Endothelial cell of umbilical vein (primary cell): ENCODE measurements at regions not wholly inside any gene's neighbourhood (a gene's known extent, or its start where the extent isn't known, plus 50 kb on each side); places are given as distances from the start of the nearest gene placed in this dataset.

Source experiments
- BruUV-seq: library from RNA; stranded (reverse); fragments of 400-500 nt; replicated peaks from 2 replicates; lab custom pipeline; 2021; lab: Mats Ljungman, UMichigan
- CTCF ChIA-PET: fragments of 300-600, 350-600 bp; sonication (Branson Sonifier 250); formaldehyde crosslinking; loops from one replicate; lab custom pipeline; 2021; ENCODE audit warnings: antibody characterized with exemption, inconsistent platforms; lab: Charles Lee
- POLR2A ChIA-PET: fragments of 300-600, 350-600 bp; sonication (Branson Sonifier 250); formaldehyde crosslinking; loops from one replicate; lab custom pipeline; 2021; ENCODE audit warnings: antibody characterized with exemption, inconsistent platforms; lab: Charles Lee
- DNase-seq: peaks from one replicate; pipeline ENCODE4 v3.0.0-alpha.2; 2011; ENCODE audit warnings: low read depth, low spot score
- FAIRE-seq: peaks from 2 replicates; lab custom pipeline; 2011; peaks lifted over from hg19 to GRCh38; lab: Jason Lieb, UNC
- H2AFZ ChIP-seq: 2 replicates; pipeline ENCODE4 v1.6.0; 2012; ENCODE audit warnings: low read depth, low read length, control low read depth, inconsistent platforms
- H3K27ac ChIP-seq: 2 replicates; pipeline ENCODE4 v1.5.1; 2011; ENCODE audit warnings: low read depth, mild to moderate bottlenecking, control low read depth, low read length, moderate library complexity; ENCODE audit not compliant: insufficient read depth
- H3K27me3 ChIP-seq, 2 experiments: 2 replicates each; pipeline versions ENCODE4 v1.6.0 to v1.6.1; 2011; ENCODE audit warnings: low read length in 2 of 2, mixed read lengths in 1 of 2; ENCODE audit not compliant: control insufficient read depth in 2 of 2, insufficient read depth in 2 of 2
- H3K36me3 ChIP-seq, 2 experiments: 2 replicates in 1 of 2; 3 replicates in 1 of 2; pipeline ENCODE4 v1.5.1; 2011; ENCODE audit warnings: low read length in 2 of 2, mild to moderate bottlenecking in 1 of 2, moderate library complexity in 1 of 2; ENCODE audit not compliant: control insufficient read depth in 2 of 2, insufficient read depth in 2 of 2; ENCODE audit errors: extremely low read depth in 1 of 2
- H3K4me1 ChIP-seq: 3 replicates; pipeline ENCODE4 v1.5.1; 2011; ENCODE audit warnings: mild to moderate bottlenecking, low read length; ENCODE audit not compliant: control insufficient read depth, insufficient read depth; ENCODE audit errors: extremely low read depth
- H3K4me2 ChIP-seq: 2 replicates; pipeline ENCODE4 v1.6.1; 2011; ENCODE audit warnings: low read length, control low read depth, mixed read lengths; ENCODE audit not compliant: insufficient read depth
- H3K4me3 ChIP-seq, 3 experiments: fragments of 200-600 bp in 1 of 3; sonication (generic), shearing (Covaris generic) in 1 of 3; replicated peaks in 1 of 3; 2 replicates each; pipeline ENCODE4 v1.5.1; 2011 to 2016; ENCODE audit warnings: control low read depth in 3 of 3, low read length in 3 of 3, mild to moderate bottlenecking in 2 of 3, inconsistent platforms in 1 of 3, low read depth in 1 of 3, moderate library complexity in 1 of 3; ENCODE audit not compliant: insufficient read depth in 1 of 3
- H3K79me2 ChIP-seq: 2 replicates; pipeline ENCODE4 v1.6.0; 2012; ENCODE audit warnings: low read length, inconsistent platforms; ENCODE audit not compliant: control insufficient read depth, insufficient read depth
- H3K9ac ChIP-seq: replicated peaks from 2 replicates; pipeline ENCODE3; 2011; ENCODE audit warnings: low read length, control low read depth; ENCODE audit not compliant: insufficient read depth; ENCODE audit errors: extremely low read depth
- H3K9me1 ChIP-seq: replicated peaks from 3 replicates; pipeline ENCODE4 v1.6.0; 2011; ENCODE audit warnings: mild to moderate bottlenecking, low read length; ENCODE audit not compliant: control insufficient read depth, insufficient read depth; ENCODE audit errors: extremely low read depth
- H3K9me3 ChIP-seq: replicated peaks from 2 replicates; pipeline ENCODE4 v1.5.1; 2012; ENCODE audit warnings: low read length, inconsistent platforms; ENCODE audit not compliant: control insufficient read depth, insufficient read depth
- H4K20me1 ChIP-seq: replicated peaks from 2 replicates; pipeline ENCODE3; 2011; ENCODE audit warnings: mild to moderate bottlenecking, low read length; ENCODE audit not compliant: control insufficient read depth, insufficient read depth; ENCODE audit errors: extremely low read depth
- EZH2 ChIP-seq: IDR thresholded peaks from 2 replicates; pipeline ENCODE4 v1.6.1; 2012; ENCODE audit warnings: borderline replicate concordance, low read depth, mild to moderate bottlenecking, moderate library complexity, low read length, inconsistent platforms; ENCODE audit not compliant: severe bottlenecking
- FOS ChIP-seq: IDR thresholded peaks from 2 replicates; pipeline ENCODE4 v1.6.1; 2011; ENCODE audit warnings: mild to moderate bottlenecking, low read length, moderate library complexity, borderline replicate concordance; ENCODE audit not compliant: insufficient read depth
- GATA2 ChIP-seq: IDR thresholded peaks from 2 replicates; pipeline ENCODE4 v1.7.0; 2011; ENCODE audit warnings: low read depth, mild to moderate bottlenecking, moderate library complexity, mixed read lengths, low read length; ENCODE audit not compliant: insufficient read length, insufficient read depth
- JUN ChIP-seq: IDR thresholded peaks from 2 replicates; pipeline ENCODE4 v1.6.1; 2011; ENCODE audit warnings: borderline replicate concordance, low read depth; ENCODE audit not compliant: insufficient read length, insufficient read depth
- MAX ChIP-seq: IDR thresholded peaks from 2 replicates; pipeline ENCODE4 v1.6.1; 2011; ENCODE audit not compliant: insufficient read depth, insufficient read length
- MYC ChIP-seq: IDR thresholded peaks from one replicate; pipeline ENCODE4 v1.6.1; 2011; ENCODE audit warnings: mild to moderate bottlenecking, low read depth, low read length
- POLR2A ChIP-seq: IDR thresholded peaks from 2 replicates; pipeline ENCODE4 v1.6.1; 2012; ENCODE audit warnings: low read depth, mild to moderate bottlenecking, control low read depth, low read length
- POLR2AphosphoS5 ChIP-seq: IDR thresholded peaks from 2 replicates; pipeline ENCODE4 v1.6.1; 2012; ENCODE audit warnings: low read depth, mild to moderate bottlenecking, control low read depth, low read length, moderate library complexity; ENCODE audit not compliant: insufficient read depth
- dilution Hi-C: fragments of 300-500 bp; cut with MboI; formaldehyde crosslinking; loops from one replicate; pipeline ENCODE4 v1.15.0; 2019; ENCODE audit warnings: low sequenced_read_pairs; ENCODE audit not compliant: extremely low pct_ligation_motif_present
- intact Hi-C: fragments of 100-400 bp; cut with micrococcal nuclease; formaldehyde crosslinking; loops from one replicate; pipeline ENCODE4 v1.10.0; 2022
- TF ChIP-seq, protein P1 (sequence below), 2 donors: IDR thresholded peaks; 1 replicate in 1 of 2; 2 replicates in 1 of 2; pipeline ENCODE4 v1.5.1; 2011; ENCODE audit warnings: low read length in 2 of 2, mild to moderate bottlenecking in 2 of 2, moderate library complexity in 2 of 2, control low read depth in 1 of 2, inconsistent platforms in 1 of 2, low read depth in 1 of 2; ENCODE audit not compliant: insufficient read depth in 1 of 2; ENCODE audit errors: extremely low read depth in 1 of 2

GRCh38 chr13:104483631-104484030 is 1417.4 kb upstream of the SLC10A2 start:
- Histone ChIP-seq H3K27ac (no peak overlapping the region), H3K9me1 (no peaks in the 10 kb centered on the region), H3K4me2 (no peak overlapping the region), H3K27me3 (no peaks in the 10 kb centered on the region), H3K9ac (no peak overlapping the region), H2AFZ (no peak overlapping the region), H3K79me2 (no peaks in the 10 kb centered on the region), H4K20me1 (no peaks in the 10 kb centered on the region), H3K36me3 (no peaks in the 10 kb centered on the region), H3K4me3 (no peak overlapping the region), H3K4me1 (no peaks in the 10 kb centered on the region), H3K9me3 (no peaks in the 10 kb centered on the region)
- intact Hi-C loops (no loop called here), dilution Hi-C loops (no loop called here)
- TF ChIP-seq GATA2 (no peak), JUN (no peak), EZH2 (no peak), MYC (no peak), POLR2AphosphoS5 (no peak), MAX (no peak), POLR2A (no peak), FOS (no peak)
- TF ChIP-seq, protein P1, sequence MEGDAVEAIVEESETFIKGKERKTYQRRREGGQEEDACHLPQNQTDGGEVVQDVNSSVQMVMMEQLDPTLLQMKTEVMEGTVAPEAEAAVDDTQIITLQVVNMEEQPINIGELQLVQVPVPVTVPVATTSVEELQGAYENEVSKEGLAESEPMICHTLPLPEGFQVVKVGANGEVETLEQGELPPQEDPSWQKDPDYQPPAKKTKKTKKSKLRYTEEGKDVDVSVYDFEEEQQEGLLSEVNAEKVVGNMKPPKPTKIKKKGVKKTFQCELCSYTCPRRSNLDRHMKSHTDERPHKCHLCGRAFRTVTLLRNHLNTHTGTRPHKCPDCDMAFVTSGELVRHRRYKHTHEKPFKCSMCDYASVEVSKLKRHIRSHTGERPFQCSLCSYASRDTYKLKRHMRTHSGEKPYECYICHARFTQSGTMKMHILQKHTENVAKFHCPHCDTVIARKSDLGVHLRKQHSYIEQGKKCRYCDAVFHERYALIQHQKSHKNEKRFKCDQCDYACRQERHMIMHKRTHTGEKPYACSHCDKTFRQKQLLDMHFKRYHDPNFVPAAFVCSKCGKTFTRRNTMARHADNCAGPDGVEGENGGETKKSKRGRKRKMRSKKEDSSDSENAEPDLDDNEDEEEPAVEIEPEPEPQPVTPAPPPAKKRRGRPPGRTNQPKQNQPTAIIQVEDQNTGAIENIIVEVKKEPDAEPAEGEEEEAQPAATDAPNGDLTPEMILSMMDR (IDR thresholded peaks at IDR 0.05; ENCODE audit: extremely low read depth in 1 of 2, insufficient read depth in 1 of 2, low read depth in 1 of 2, low read length in 2 of 2), result no peak
- FAIRE-seq, result no peak
- ChIA-PET POLR2A (no interaction called here), CTCF (no interaction called here)
- no TSS peak for BruUV-seq
- no peak for DNase-seq
